OCI-LY1 (cell line): ENCODE measurements at regions not wholly inside any gene's neighbourhood (a gene's known extent, or its start where the extent isn't known, plus 50 kb on each side); places are given as distances from the start of the nearest gene placed in this dataset.

Source experiments
- H2AFZ ChIP-seq: fragments of 200-600 bp; sonication (generic), shearing (Covaris generic); 2 replicates; pipeline ENCODE4 v1.6.0; 2014; ENCODE audit warnings: antibody characterized with exemption, mild to moderate bottlenecking, low read length
- H3F3A ChIP-seq: fragments of 200-600 bp; sonication (generic), shearing (Covaris generic); 2 replicates; pipeline ENCODE4 v1.6.0; 2014; ENCODE audit warnings: mild to moderate bottlenecking, antibody characterized with exemption, low read length, moderate library complexity; ENCODE audit not compliant: insufficient read depth
- H3K27ac ChIP-seq: fragments of 200-600 bp; sonication (generic); 2 replicates; pipeline ENCODE4 v1.5.1; 2014; ENCODE audit warnings: low read length, mixed run types, mild to moderate bottlenecking, low read depth; ENCODE audit not compliant: poor library complexity, severe bottlenecking
- H3K27me3 ChIP-seq: fragments of 200-600 bp; sonication (generic); 2 replicates; pipeline ENCODE4 v1.6.0; 2014; ENCODE audit warnings: antibody characterized with exemption, mild to moderate bottlenecking, low read length, moderate library complexity; ENCODE audit not compliant: insufficient read depth
- H3K36me3 ChIP-seq: fragments of 200-600 bp; sonication (generic); 2 replicates; pipeline ENCODE4 v1.6.1; 2014; ENCODE audit warnings: mild to moderate bottlenecking, antibody characterized with exemption, low read length, moderate library complexity, mixed read lengths; ENCODE audit not compliant: insufficient read depth
- H3K4me1 ChIP-seq: fragments of 200-600 bp; sonication (generic); 2 replicates; pipeline ENCODE4 v1.5.1; 2014; ENCODE audit warnings: mild to moderate bottlenecking, low read length, moderate library complexity; ENCODE audit not compliant: insufficient read depth, severe bottlenecking
- H3K4me2 ChIP-seq: fragments of 200-600 bp; sonication (generic), shearing (Covaris generic); 2 replicates; pipeline ENCODE4 v1.6.1; 2014; ENCODE audit warnings: low read length
- H3K4me3 ChIP-seq: fragments of 200-600 bp; sonication (generic); 2 replicates; pipeline ENCODE4 v1.5.1; 2014; ENCODE audit warnings: low read length, low read depth, mild to moderate bottlenecking, mixed read lengths; ENCODE audit not compliant: poor library complexity, severe bottlenecking
- H3K79me2 ChIP-seq: fragments of 200-600 bp; shearing (Covaris generic); 2 replicates; pipeline ENCODE4 v1.6.1; 2016; ENCODE audit warnings: mixed run types, low read length, mixed read lengths; ENCODE audit not compliant: insufficient read depth
- H3K9ac ChIP-seq: fragments of 200-600 bp; sonication (generic), shearing (Covaris generic); 2 replicates; pipeline ENCODE4 v1.6.1; 2014; ENCODE audit warnings: mild to moderate bottlenecking, low read length, mixed read lengths
- H3K9me2 ChIP-seq: fragments of 200-600 bp; sonication (generic), shearing (Covaris generic); 2 replicates; pipeline ENCODE4 v1.6.1; 2014; ENCODE audit warnings: low read depth, mild to moderate bottlenecking, low read length, mixed read lengths
- H3K9me3 ChIP-seq: fragments of 200-600 bp; shearing (Covaris generic); 2 replicates; pipeline ENCODE4 v1.6.1; 2014; ENCODE audit warnings: low read length, mixed read lengths
- H4K20me1 ChIP-seq: fragments of 200-600 bp; sonication (generic), shearing (Covaris generic); 2 replicates; pipeline ENCODE4 v1.6.0; 2016; ENCODE audit warnings: mild to moderate bottlenecking, low read length; ENCODE audit not compliant: insufficient read depth
- EZH2 ChIP-seq: fragments of 200-600 bp; sonication (generic), shearing (Covaris generic); IDR thresholded peaks from 2 replicates; pipeline ENCODE4 v1.8.0; 2017; ENCODE audit warnings: borderline replicate concordance, mixed run types, mild to moderate bottlenecking, antibody characterized with exemption, low read length, moderate library complexity, mixed read lengths
- TF ChIP-seq, protein P1 (sequence below): fragments of 200-600 bp; sonication (generic), shearing (Covaris generic); IDR thresholded peaks from 2 replicates; pipeline ENCODE4 v1.5.1; 2017; ENCODE audit warnings: mild to moderate bottlenecking, antibody characterized with exemption, low read length, moderate library complexity, mixed read lengths

GRCh38 chr18:2178036-2178435, 393.3 kb downstream of the METTL4 start:
- Histone ChIP-seq H3K4me3 (no peak overlapping the region), H3F3A (no peaks in the 10 kb centered on the region), H3K79me2 (no peaks in the 10 kb centered on the region), H3K27ac (no peak overlapping the region), H3K4me2 (no peak overlapping the region), H3K27me3 (no peaks in the 10 kb centered on the region), H3K9ac (no peak overlapping the region), H3K36me3 (no peaks in the 10 kb centered on the region), H3K4me1 (no peaks in the 10 kb centered on the region), H3K9me2 (no peaks in the 10 kb centered on the region), H2AFZ (no peak overlapping the region), H3K9me3 (no peaks in the 10 kb centered on the region), H4K20me1 (no peaks in the 10 kb centered on the region)
- TF ChIP-seq, protein P1, sequence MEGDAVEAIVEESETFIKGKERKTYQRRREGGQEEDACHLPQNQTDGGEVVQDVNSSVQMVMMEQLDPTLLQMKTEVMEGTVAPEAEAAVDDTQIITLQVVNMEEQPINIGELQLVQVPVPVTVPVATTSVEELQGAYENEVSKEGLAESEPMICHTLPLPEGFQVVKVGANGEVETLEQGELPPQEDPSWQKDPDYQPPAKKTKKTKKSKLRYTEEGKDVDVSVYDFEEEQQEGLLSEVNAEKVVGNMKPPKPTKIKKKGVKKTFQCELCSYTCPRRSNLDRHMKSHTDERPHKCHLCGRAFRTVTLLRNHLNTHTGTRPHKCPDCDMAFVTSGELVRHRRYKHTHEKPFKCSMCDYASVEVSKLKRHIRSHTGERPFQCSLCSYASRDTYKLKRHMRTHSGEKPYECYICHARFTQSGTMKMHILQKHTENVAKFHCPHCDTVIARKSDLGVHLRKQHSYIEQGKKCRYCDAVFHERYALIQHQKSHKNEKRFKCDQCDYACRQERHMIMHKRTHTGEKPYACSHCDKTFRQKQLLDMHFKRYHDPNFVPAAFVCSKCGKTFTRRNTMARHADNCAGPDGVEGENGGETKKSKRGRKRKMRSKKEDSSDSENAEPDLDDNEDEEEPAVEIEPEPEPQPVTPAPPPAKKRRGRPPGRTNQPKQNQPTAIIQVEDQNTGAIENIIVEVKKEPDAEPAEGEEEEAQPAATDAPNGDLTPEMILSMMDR = no peak
- no peak for TF ChIP-seq EZH2

- Histone ChIP-seq H2AFZ (no peak overlapping the region), H3K4me2 (no peak overlapping the region), H3K27me3 (no peaks in the 10 kb centered on the region), H3K36me3 (no peaks in the 10 kb centered on the region), H3K9me3 (no peaks in the 10 kb centered on the region), H3K27ac (no peak overlapping the region), H3F3A (no peaks in the 10 kb centered on the region), H3K4me1 (no peaks in the 10 kb centered on the region), H4K20me1 (no peaks in the 10 kb centered on the region), H3K9me2 (no peaks in the 10 kb centered on the region), H3K4me3 (no peak overlapping the region), H3K79me2 (no peaks in the 10 kb centered on the region), H3K9ac (no peak overlapping the region)
- TF ChIP-seq, protein P1 = no peak
- TF ChIP-seq EZH2 = no peak
Measured at GRCh38 chr18:2179498-2180183, 391.7 kb downstream of the METTL4 start.

DNA sequence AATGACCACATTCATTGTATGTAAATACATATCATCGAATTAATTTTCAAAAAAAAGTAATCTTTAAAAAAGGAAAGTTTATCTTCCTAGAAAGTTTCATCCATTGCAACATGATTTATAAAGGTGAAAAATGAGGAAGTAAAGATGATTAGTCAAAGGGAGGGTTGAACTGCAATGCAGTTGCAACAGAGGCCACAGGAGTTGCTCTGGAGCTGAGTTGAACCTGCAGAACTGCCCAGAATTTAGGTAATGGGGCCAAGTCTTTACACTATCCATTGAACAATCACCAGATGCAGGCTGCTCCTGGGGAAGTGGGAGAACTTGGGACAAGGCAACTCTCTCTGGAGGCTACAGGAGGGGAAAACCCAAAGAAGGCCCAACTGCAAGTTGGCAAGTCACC, 390.7 kb downstream of the METTL4 start:
- H3K9me3 ChIP-seq = no peaks in the 10 kb centered on the region
- no peak overlapping the region for H3K27ac ChIP-seq
- no peaks in the 10 kb centered on the region for H3K9me2 ChIP-seq
- H3K9ac ChIP-seq = no peak overlapping the region
- no peaks in the 10 kb centered on the region for H3K79me2 ChIP-seq
- no peak for TF ChIP-seq EZH2
- no peaks in the 10 kb centered on the region for H4K20me1 ChIP-seq
- H2AFZ ChIP-seq = no peak overlapping the region
- no peak overlapping the region for H3K4me2 ChIP-seq
- H3K36me3 ChIP-seq = no peaks in the 10 kb centered on the region
- H3K4me1 ChIP-seq = no peaks in the 10 kb centered on the region
- H3K27me3 ChIP-seq = no peaks in the 10 kb centered on the region
- H3F3A ChIP-seq = no peaks in the 10 kb centered on the region
- H3K4me3 ChIP-seq = no peak overlapping the region

GRCh38 chr18:2183432-2183831, 387.9 kb downstream of the METTL4 start:
- H3K36me3 ChIP-seq = no peaks in the 10 kb centered on the region
- no peak overlapping the region for H2AFZ ChIP-seq
- no peaks in the 10 kb centered on the region for H4K20me1 ChIP-seq
- H3K27me3 ChIP-seq = no peaks in the 10 kb centered on the region
- H3K4me2 ChIP-seq = no peak overlapping the region
- H3K9me2 ChIP-seq = no peaks in the 10 kb centered on the region
- no peaks in the 10 kb centered on the region for H3K79me2 ChIP-seq
- H3K9ac ChIP-seq = no peak overlapping the region
- TF ChIP-seq, protein P1 = no peak
- no peak for TF ChIP-seq EZH2
- H3K9me3 ChIP-seq = no peaks in the 10 kb centered on the region
- H3K4me1 ChIP-seq = no peaks in the 10 kb centered on the region
- no peak overlapping the region for H3K27ac ChIP-seq
- H3K4me3 ChIP-seq = no peak overlapping the region
- no peaks in the 10 kb centered on the region for H3F3A ChIP-seq
